Liver (tissue), 3 donors: ENCODE measurements at regions not wholly inside any gene's neighbourhood (a gene's known extent, or its start where the extent isn't known, plus 50 kb on each side); places are given as distances from the start of the nearest gene placed in this dataset.

Experiments used
- ATF3 ChIP-seq: IDR thresholded peaks from 2 replicates; pipeline ENCODE4 v1.6.1; 2016; ENCODE audit warnings: antibody characterized with exemption
- CTCF ChIP-seq: fragments of 150-350 bp; IDR thresholded peaks from 2 replicates; pipeline ENCODE4 v1.5.1; 2017; ENCODE audit warnings: improper control_type of control experiment, low read depth, low read length; ENCODE audit not compliant: missing input control
- EGR1 ChIP-seq, 2 donors: IDR thresholded peaks; 2 replicates each; pipeline ENCODE4 v1.6.1; 2016 to 2018; ENCODE audit warnings: antibody characterized with exemption in 2 of 2, low read depth in 2 of 2
- GABPA ChIP-seq, 2 donors: IDR thresholded peaks in 1 of 2; conservative IDR thresholded peaks in 1 of 2; 2 replicates each; pipeline ENCODE4 v1.6.1; 2016; ENCODE audit warnings: antibody characterized with exemption in 2 of 2, mild to moderate bottlenecking in 1 of 2, moderate library complexity in 1 of 2
- HNF4A ChIP-seq, 2 donors: conservative IDR thresholded peaks; 2 replicates each; pipeline ENCODE4 v1.6.1; 2016; ENCODE audit warnings: antibody characterized with exemption in 2 of 2, mild to moderate bottlenecking in 2 of 2
- JUND ChIP-seq, 2 donors: IDR thresholded peaks; 2 replicates each; pipeline ENCODE4 v1.6.1; 2016; ENCODE audit warnings: antibody characterized with exemption in 2 of 2
- MAX ChIP-seq: IDR thresholded peaks from 2 replicates; pipeline ENCODE4 v1.6.1; 2016; ENCODE audit warnings: antibody characterized with exemption
- RAD21 ChIP-seq, 2 donors: IDR thresholded peaks; 2 replicates each; pipeline ENCODE4 v1.6.1; 2016; ENCODE audit warnings: antibody characterized with exemption in 2 of 2, mild to moderate bottlenecking in 2 of 2
- REST ChIP-seq: IDR thresholded peaks from 2 replicates; pipeline ENCODE4 v1.6.1; 2016; ENCODE audit warnings: antibody characterized with exemption, mild to moderate bottlenecking
- RXRA ChIP-seq, 2 donors: IDR thresholded peaks; 2 replicates each; pipeline ENCODE4 v1.6.1; 2017 to 2018; ENCODE audit warnings: antibody characterized with exemption in 2 of 2, mild to moderate bottlenecking in 1 of 2
- SP1 ChIP-seq: IDR thresholded peaks from 2 replicates; pipeline ENCODE4 v1.6.1; 2018; ENCODE audit warnings: antibody characterized with exemption, mild to moderate bottlenecking
- TAF1 ChIP-seq: conservative IDR thresholded peaks from 2 replicates; pipeline ENCODE4 v1.6.1; 2016; ENCODE audit warnings: antibody characterized with exemption, mild to moderate bottlenecking
- YY1 ChIP-seq: IDR thresholded peaks from 2 replicates; pipeline ENCODE4 v1.6.1; 2016; ENCODE audit warnings: antibody characterized with exemption, mild to moderate bottlenecking
- ZBTB33 ChIP-seq: IDR thresholded peaks from 2 replicates; pipeline ENCODE4 v1.6.1; 2016; ENCODE audit warnings: antibody characterized with exemption
- donor health status: healthy.
- donor health status: healthy.

GRCh38 chr1:14236097-14236496 is 362.4 kb upstream of the KAZN start:
- TF ChIP-seq CTCF (no peak), MAX (no peak), TAF1 (no peak), REST (no peak), JUND (IDR thresholded peaks at IDR 0.05) (no peak), EGR1 (IDR thresholded peaks at IDR 0.05; ENCODE audit: low read depth in 2 of 2) (no peak), ZBTB33 (no peak), ATF3 (no peak), SP1 (no peak), RXRA (IDR thresholded peaks at IDR 0.05) (no peak), RAD21 (IDR thresholded peaks at IDR 0.05) (no peak), HNF4A (conservative IDR thresholded peaks at IDR 0.05) (no peak), GABPA (IDR thresholded peaks at IDR 0.05 in 1 of 2, conservative IDR thresholded peaks at IDR 0.05 in 1 of 2) (no peak), YY1 (no peak)
